Fibroblast of lung (primary cell): ENCODE measurements at regions not wholly inside any gene's neighbourhood (a gene's known extent, or its start where the extent isn't known, plus 50 kb on each side); places are given as distances from the start of the nearest gene placed in this dataset.

Experiments used
- DNase-seq, 2 donors: peaks; one replicate each; pipeline versions ENCODE4 v3.0.0 to v3.0.0-alpha.2; 2010; ENCODE audit warnings: low read depth in 2 of 2
- H2AFZ ChIP-seq: 2 replicates; pipeline ENCODE4 v1.5.1; 2012; ENCODE audit warnings: low read length, control low read depth, inconsistent platforms
- H3K27ac ChIP-seq: 2 replicates; pipeline ENCODE4 v1.5.1; 2011; ENCODE audit warnings: low read length, control low read depth; ENCODE audit not compliant: insufficient read depth
- H3K27me3 ChIP-seq: 2 replicates; pipeline ENCODE4 v1.5.1; 2011; ENCODE audit warnings: mild to moderate bottlenecking, low read length; ENCODE audit not compliant: control insufficient read depth, insufficient read depth
- H3K36me3 ChIP-seq: 2 replicates; pipeline ENCODE4 v1.5.1; 2011; ENCODE audit warnings: low read length; ENCODE audit not compliant: control insufficient read depth, insufficient read depth
- H3K4me1 ChIP-seq: 2 replicates; pipeline ENCODE4 v1.5.1; 2011; ENCODE audit warnings: low read length; ENCODE audit not compliant: control insufficient read depth, insufficient read depth; ENCODE audit errors: extremely low read depth
- H3K4me2 ChIP-seq: 2 replicates; pipeline ENCODE4 v1.5.1; 2011; ENCODE audit warnings: low read length, control low read depth; ENCODE audit not compliant: insufficient read depth; ENCODE audit errors: extremely low read depth
- H3K4me3 ChIP-seq, 4 experiments: fragments of 200-600 bp in 1 of 4; sonication (generic) in 1 of 4; replicated peaks in 1 of 4; 2 replicates each; pipeline ENCODE4 v1.5.1; 2011 to 2016; ENCODE audit warnings: low read length in 4 of 4, low read depth in 3 of 4, mild to moderate bottlenecking in 3 of 4, control low read depth in 2 of 4, inconsistent platforms in 1 of 4, mixed read lengths in 1 of 4; ENCODE audit not compliant: insufficient read depth in 1 of 4; ENCODE audit errors: control extremely low read depth in 1 of 4
- H3K79me2 ChIP-seq: 2 replicates; pipeline ENCODE4 v1.5.1; 2012; ENCODE audit warnings: mild to moderate bottlenecking, low read length, inconsistent platforms; ENCODE audit not compliant: control insufficient read depth, insufficient read depth
- H3K9ac ChIP-seq: 2 replicates; pipeline ENCODE4 v1.5.1; 2011; ENCODE audit warnings: mild to moderate bottlenecking, low read length, control low read depth; ENCODE audit not compliant: insufficient read depth
- H3K9me3 ChIP-seq: 2 replicates; pipeline ENCODE4 v1.5.1; 2012; ENCODE audit warnings: low read depth, low read length; ENCODE audit not compliant: control insufficient read depth, insufficient read depth
- H4K20me1 ChIP-seq: 2 replicates; pipeline ENCODE4 v1.5.1; 2011; ENCODE audit warnings: low read length; ENCODE audit not compliant: control insufficient read depth, insufficient read depth; ENCODE audit errors: extremely low read depth
- EZH2 ChIP-seq: IDR thresholded peaks from 2 replicates; pipeline ENCODE4 v1.5.1; 2012; ENCODE audit warnings: low read length, control low read depth, mild to moderate bottlenecking; ENCODE audit errors: missing control alignments
- TF ChIP-seq, protein P1 (sequence below), 2 donors: IDR thresholded peaks in 1 of 2; conservative IDR thresholded peaks in 1 of 2; 1 replicate in 1 of 2; 2 replicates in 1 of 2; pipeline ENCODE4 v1.5.1; 2011 to 2012; ENCODE audit warnings: low read length in 2 of 2, control low read depth in 1 of 2, inconsistent platforms in 1 of 2, low read depth in 1 of 2, mild to moderate bottlenecking in 1 of 2

DNA sequence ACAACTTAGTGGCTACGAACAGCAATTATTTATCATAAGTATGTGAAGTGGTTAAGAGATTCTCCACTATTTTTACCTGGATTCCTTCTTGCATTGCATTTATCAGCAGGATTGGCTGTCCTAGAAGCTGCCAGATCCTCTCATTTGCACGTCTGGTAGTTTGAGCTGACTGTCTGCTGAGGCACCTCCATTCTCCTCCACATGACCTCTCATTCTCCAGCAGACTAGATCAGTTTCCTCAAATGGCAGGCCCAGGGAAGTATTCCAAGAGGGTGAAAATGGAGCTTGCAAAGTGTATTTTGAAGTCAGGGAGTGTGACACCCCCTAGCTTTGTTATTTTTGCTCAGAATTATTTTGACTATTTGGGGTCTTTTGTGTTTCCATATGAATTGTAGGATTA, 870.1 kb downstream of the CDH11 start:
- H3K9me3 ChIP-seq = no peaks in the 10 kb centered on the region
- no peak overlapping the region for H3K4me3 ChIP-seq
- H3K36me3 ChIP-seq = no peaks in the 10 kb centered on the region
- no peaks in the 10 kb centered on the region for H3K79me2 ChIP-seq
- no peak overlapping the region for H3K9ac ChIP-seq
- H3K27me3 ChIP-seq = no peaks in the 10 kb centered on the region
- no peak overlapping the region for H2AFZ ChIP-seq
- no peak for TF ChIP-seq EZH2
- TF ChIP-seq, protein P1, sequence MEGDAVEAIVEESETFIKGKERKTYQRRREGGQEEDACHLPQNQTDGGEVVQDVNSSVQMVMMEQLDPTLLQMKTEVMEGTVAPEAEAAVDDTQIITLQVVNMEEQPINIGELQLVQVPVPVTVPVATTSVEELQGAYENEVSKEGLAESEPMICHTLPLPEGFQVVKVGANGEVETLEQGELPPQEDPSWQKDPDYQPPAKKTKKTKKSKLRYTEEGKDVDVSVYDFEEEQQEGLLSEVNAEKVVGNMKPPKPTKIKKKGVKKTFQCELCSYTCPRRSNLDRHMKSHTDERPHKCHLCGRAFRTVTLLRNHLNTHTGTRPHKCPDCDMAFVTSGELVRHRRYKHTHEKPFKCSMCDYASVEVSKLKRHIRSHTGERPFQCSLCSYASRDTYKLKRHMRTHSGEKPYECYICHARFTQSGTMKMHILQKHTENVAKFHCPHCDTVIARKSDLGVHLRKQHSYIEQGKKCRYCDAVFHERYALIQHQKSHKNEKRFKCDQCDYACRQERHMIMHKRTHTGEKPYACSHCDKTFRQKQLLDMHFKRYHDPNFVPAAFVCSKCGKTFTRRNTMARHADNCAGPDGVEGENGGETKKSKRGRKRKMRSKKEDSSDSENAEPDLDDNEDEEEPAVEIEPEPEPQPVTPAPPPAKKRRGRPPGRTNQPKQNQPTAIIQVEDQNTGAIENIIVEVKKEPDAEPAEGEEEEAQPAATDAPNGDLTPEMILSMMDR (conservative IDR thresholded peaks at IDR 0.05 in 1 of 2, IDR thresholded peaks at IDR 0.05 in 1 of 2; ENCODE audit: low read depth in 1 of 2, low read length in 2 of 2) = no peak
- no peaks in the 10 kb centered on the region for H4K20me1 ChIP-seq
- DNase-seq = no peak
- H3K4me2 ChIP-seq = no peak overlapping the region
- no peak overlapping the region for H3K27ac ChIP-seq
- H3K4me1 ChIP-seq = no peaks in the 10 kb centered on the region

DNA sequence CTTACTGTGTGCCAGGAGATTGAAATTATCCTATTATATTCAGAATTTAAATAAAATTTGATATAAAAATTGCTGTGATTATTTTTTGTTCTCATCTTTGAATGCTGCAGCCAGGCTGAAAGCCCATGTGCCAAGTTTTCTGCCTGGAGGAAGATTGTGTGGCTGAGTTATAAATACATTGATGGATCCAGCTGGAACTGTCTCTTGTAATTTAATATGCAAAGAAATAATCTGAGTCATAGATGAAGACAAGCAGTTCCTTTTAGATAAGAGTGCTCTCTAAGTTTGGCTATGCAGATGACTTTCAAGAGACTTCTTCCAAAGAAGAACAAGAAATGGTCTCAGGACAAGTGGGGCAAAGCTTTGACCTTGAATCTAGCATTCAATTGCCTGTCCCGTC, 871.0 kb downstream of the CDH11 start:
- H3K9ac ChIP-seq = no peak overlapping the region

DNA sequence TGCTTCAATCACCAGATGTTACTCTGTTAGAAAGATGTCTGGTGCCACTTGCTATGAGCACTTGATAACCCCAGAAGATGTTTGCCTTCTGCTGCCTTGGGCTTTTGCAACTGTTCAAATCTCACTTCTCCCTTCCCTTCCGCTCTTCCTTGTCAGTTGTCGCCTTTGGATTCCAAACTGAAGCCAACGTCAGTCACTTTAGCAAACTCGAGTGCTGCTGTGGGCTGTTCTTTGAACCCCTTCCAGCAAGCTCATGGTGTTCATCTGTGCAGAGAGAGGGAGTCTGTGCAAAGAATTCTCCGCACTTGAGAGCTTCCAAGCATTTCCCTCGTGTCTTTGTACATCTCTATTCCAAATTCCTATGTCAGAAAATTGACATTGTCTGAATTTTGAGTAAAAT, 879.4 kb downstream of the CDH11 start:
- Histone ChIP-seq H3K9ac (no peak overlapping the region), H2AFZ (no peak overlapping the region), H3K79me2 (no peaks in the 10 kb centered on the region), H3K4me1 (no peaks in the 10 kb centered on the region), H3K4me2 (no peak overlapping the region), H3K27ac (no peak overlapping the region), H3K4me3 (no peak overlapping the region), H3K9me3 (no peaks in the 10 kb centered on the region), H3K27me3 (no peaks in the 10 kb centered on the region), H4K20me1 (no peaks in the 10 kb centered on the region), H3K36me3 (no peaks in the 10 kb centered on the region)
- no peak for TF ChIP-seq EZH2
- TF ChIP-seq, protein P1 (conservative IDR thresholded peaks at IDR 0.05 in 1 of 2, IDR thresholded peaks at IDR 0.05 in 1 of 2; ENCODE audit: low read depth in 1 of 2, low read length in 2 of 2) = no peak
- no peak for DNase-seq

More for the DNA sequence above, 871.0 kb downstream of the CDH11 start:
- TF ChIP-seq, protein P1 (conservative IDR thresholded peaks at IDR 0.05 in 1 of 2, IDR thresholded peaks at IDR 0.05 in 1 of 2; ENCODE audit: low read depth in 1 of 2, low read length in 2 of 2) = no peak
- TF ChIP-seq EZH2 = no peak
- H3K27ac ChIP-seq = no peak overlapping the region
- H3K27me3 ChIP-seq = no peaks in the 10 kb centered on the region
- H3K36me3 ChIP-seq = no peaks in the 10 kb centered on the region
- H2AFZ ChIP-seq = no peak overlapping the region
- H3K4me2 ChIP-seq = no peak overlapping the region
- DNase-seq = peak; percentile 55 to 61
- H3K79me2 ChIP-seq = no peaks in the 10 kb centered on the region
- H3K4me1 ChIP-seq = no peaks in the 10 kb centered on the region
- no peaks in the 10 kb centered on the region for H3K9me3 ChIP-seq
- H3K4me3 ChIP-seq = no peak overlapping the region
- no peaks in the 10 kb centered on the region for H4K20me1 ChIP-seq
